NCI-H1930 (cell line): ENCODE measurements at regions not wholly inside any gene's neighbourhood (a gene's known extent, or its start where the extent isn't known, plus 50 kb on each side); places are given as distances from the start of the nearest gene placed in this dataset.

Experiments
- DNase-seq, 2 experiments: peaks; one replicate each; lab custom pipeline; 2025; lab: John Stamatoyannopoulos, UW

DNA sequence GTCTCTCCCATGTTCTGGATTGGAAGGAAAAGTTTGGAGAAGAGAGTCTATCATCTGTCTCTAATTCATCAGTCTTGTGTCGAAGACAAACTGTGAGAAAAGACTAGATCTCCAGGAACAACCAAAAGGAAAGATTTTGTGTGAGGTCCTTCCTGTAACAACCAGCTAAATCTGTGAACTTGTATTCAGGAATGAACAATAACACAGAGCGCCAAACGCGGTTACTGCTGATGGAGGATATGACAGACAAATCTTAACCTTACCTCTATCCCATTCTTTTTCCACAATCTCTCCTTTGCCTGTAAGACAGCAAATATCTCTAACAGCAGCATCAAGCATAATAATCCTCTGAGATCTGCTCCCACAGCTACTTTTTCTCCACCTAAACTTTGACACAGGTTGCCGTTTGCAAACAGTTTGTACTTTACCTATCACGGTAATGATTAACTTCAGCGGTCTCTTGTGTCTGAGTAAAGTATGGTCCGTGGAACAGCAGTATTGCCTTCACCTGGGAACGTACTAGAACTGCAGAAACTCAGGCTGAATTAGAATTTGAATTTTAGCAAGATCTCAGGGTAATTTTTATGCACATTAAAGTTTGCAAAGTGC, 387.6 kb downstream of the ELAVL2 start:
- DNase-seq: no peak

DNA sequence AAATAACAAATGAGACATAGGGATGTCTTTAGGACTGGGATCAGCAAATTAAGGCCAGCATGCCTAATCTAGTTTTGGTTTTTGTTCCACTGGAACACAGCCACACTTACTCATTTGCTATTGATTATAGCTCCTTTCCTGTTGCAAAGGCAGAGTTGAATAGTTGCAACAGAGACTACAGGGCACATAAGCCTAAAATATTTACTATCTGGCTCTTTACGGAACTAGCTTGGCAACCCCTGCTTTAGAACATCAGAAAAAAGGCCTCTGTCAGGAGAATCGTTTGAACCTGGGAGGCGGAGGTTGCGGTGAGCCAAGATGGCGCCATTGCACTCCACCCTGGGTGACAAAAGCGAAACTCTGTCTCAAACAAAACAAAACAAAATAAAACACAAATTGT, 384.8 kb downstream of the ELAVL2 start:
- DNase-seq: no peak

DNA sequence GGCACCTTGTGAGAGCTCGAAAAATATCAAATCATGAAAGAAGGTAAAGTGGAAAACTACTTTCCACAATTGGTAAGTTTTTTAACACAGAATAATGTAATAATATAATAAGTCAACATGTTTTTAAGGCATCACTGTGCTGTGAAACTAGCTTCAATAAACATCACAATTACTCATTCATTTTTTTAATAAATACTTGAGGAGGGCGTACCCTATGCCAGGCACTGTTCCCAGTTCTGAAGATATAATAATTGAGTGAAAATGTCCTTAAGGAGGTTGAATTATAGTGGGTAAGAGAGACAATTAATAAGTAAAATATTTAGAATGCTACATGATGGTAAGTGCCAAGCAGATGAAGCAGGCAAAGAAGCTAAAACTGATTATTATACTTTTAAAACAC, 381.4 kb downstream of the ELAVL2 start:
- DNase-seq: no peak

DNA sequence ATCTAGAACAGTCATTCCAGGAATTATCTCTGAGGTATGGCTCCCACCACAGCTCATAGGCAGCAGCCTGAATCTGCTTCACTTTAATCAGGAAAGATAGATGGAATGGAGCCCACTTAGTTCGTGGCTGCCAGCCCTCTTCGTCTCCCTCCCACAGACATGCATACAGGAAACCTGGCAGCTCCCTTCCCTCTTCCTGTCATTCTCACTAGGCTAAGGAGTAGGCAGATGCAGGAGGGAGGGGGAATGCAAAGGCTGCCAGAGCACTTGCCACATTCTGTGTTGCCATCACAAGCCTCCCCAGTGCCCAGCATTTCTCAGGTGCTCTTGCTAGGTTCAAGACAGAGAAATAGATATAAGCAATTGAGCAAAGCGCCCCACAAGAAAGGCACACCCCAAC, 378.9 kb downstream of the ELAVL2 start:
- DNase-seq: no peak

DNA sequence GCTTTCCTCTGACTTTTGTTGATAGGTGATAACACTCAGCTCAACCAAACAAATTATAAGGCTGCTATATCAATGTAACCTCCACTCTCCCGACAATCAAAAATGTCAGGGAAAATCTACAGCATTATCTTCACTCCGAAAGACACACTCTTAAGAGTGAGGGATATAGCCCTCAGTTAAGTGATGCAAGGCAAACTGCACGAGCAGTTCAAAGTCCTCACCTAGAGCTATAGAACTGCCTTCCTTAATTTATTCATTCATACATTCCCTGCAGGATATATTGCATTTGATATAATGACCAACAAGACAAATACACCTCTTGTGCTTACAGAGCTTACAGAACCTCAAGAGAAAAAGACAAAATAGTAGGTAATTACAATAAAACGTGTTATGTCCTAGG, 378.1 kb downstream of the ELAVL2 start:
- no peak for DNase-seq

DNA sequence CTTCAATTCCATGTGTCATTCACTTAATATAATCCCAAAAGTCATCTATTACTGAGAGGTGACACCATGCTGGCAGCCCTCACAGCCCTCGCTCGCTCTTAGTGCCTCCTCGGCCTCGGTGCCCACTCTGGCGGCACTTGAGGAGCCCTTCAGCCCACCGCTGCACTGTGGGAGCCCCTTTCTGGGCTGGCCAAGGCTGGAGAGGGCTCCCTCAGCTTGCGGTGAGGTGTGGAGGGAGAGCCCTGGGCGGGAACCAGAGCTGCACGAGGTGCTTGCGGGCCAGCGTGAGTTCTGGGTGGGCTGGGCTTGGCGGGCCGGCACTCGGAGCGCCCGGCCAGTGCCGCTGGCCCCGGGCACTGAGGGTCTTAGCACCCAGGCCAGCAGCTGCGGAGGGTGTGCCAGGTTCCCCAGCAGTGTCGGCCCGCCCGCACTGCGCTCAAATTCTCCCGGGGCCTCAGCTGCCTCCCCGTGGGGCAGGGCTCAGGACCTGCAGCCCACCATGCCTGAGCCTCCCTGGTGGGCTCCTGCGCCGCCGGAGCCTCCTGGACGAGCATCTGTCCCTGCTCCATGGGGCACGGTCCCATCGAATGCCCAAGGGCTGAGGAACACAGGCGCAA, 374.1 kb downstream of the ELAVL2 start:
- DNase-seq: no peak

DNA sequence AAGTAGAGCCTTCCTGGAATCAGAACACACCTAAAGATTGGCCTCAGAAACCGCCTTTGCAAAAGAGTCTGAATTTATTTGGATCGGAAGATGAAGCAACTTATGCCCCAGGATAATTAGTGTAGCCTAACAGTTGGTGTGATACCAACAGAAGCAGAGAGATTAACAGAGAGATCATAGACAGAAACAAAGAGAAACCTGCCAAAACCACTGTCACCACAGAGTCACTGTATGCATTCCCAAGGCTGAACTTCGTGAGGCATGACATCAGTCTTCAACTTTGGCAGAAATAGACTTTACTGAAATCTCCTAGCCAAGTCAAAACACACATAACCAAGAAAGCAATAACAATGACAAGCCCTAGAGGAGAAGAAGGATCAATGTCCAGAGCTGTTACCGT, 361.8 kb downstream of the ELAVL2 start:
- no peak for DNase-seq

DNA sequence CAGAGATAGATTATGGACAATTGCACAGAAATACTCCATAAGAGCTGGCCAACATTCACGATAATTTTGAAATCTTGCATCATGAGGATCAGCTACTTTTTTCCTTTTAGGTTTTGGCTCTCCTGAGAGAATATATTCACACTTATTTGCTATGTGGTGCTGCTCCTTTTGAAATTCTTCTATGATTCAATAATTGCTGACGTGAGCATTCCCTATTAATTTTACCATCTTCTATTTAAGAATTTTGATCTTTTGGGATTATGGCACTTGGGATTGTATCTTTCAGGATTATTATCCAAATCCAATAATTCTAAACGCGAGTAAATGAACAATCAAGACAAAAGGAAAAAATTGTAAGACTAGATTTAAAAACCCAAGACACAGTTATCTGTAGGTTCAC, 358.8 kb downstream of the ELAVL2 start:
- DNase-seq: no peak

DNA sequence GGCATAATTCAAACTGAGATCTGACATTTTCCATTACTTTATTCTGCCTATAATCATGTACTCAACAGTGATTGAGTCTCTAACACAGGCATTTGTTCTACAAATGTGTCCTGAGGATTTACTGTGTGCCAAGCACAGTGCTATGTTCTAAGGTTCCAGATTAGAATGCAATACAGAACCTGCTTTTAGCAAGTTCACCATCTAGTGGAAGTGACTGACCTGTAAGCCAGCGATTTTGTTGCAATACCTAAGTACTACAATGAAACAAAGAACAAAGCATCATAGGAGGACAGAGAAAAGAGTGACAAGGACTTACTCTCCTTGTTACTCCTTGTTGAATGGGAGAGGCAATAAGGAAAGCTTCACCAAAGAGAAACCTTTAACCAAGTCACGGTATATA, 348.1 kb downstream of the ELAVL2 start:
- DNase-seq: no peak

DNA sequence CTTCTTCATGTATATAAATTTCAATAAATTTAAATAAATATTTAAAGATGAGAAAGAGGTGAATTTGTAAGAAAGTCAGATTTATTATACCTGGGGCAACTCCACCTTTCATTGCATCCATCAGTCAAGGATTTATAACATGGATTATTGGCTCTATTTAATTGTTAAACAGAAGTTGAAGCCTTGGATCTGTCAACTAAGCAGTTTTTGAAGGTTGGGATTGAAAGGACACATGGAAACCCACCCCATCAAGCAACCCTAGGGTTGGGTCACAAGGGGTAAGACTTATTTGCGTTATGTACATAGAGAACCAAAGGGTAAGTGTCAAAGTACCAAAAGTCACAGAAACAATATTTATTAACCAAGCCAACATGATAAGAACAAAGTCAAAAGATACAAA, 342.5 kb downstream of the ELAVL2 start:
- DNase-seq: no peak

DNA sequence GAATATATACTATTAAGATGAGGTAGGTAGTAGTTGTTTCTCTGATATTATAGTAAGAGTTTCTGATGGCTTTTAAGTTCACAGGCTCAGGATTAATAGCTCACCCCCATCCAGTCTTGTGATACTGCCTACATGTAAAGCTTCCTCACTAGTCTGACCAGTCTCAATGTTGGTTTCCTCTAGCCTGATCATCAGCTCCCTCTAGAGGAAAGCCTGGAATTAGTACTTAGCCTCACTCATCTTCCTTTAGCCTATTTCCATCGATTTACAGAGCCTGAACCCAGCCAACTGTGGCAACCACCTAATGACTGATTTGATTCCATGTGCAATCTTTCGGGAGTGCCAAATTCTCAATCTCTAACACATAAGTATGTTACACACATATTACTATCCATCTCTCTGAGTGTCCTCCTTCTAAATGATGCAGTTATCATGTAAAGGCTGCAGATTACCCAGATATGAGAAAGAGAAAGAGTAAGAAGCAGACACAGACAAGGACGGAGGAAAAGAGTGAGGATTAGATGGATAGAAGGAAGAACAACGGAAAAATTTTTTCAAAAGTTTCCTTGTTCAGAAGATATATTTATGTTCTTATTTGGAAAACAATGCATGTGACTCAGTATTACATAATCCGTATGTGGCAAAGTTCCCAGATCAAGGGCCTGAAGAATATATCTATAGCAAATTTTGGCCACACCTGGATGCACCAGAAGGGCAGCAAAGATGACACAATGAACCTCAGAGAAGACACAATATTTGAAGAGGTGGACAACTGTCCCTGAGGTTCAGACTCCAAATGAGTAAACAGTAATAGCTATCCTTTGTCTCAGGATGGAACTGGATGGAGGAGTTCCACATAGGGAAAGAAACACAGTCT, 333.7 kb downstream of the ELAVL2 start:
- DNase-seq: peak; percentile 4 to 40

DNA sequence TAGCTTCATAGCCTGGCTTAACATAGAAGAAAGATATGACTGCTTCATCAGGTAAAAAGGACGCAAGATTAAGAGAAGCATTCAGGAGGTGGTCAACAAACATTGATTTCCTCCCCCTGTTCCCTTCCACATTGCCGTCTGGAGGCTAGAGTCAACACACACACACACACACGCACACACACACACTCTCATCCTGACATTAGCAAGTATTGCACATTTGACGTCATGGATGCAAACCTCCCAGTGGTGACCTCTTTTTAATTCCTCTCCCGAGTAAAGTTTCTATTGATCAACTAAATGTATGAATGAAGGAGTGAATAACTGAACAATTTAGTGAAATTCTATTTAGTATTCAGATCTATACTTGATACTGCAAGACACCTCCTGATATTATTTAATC, 332.8 kb downstream of the ELAVL2 start:
- DNase-seq: no peak

DNA sequence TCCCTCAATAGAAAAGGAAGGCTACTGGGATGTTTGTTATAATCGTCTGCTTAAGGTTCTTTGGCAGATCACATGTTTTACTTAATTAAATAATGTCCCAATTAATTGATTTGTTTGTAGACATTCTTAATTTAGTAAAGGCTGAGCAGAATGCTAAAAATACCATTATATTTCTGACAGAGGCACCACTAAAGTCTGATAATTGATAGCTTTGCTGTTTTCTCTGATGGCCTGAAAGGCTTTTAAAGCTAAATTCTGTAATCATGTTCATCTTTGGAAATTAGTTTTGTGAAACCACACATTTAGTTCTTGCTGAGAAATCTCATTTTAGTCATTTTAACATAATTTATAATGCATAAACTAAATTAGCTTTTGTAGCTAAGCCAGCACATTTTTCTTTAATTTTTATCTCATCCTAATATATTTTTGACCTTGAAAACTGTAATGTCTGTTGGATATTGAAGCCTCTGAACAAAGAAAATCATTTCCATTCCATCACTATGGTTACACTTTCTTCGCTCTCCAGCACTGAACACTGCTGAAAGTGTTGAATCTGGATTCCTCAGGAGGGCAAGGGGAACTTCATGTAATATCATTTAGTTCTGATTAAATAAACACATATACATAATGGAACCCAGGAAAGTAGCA, 329.4 kb downstream of the ELAVL2 start:
- no peak for DNase-seq

DNA sequence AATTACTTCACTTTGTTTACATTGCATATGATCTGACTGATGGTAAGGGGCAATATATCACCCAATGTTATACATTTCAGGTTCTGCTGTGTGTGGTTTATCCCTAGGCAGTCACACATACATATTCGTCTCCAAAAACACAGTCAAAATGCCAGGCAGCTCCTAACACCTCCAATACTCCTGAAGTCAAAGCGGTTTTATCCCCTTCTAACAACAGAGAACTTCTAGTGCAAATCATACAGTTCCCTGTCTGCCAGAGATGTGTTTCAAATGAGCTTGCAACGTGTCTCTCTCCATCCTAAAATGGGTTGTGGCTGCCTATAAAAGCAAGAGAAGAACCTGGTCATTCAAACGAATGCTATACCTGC, 328.9 kb downstream of the ELAVL2 start:
- DNase-seq: no peak

DNA sequence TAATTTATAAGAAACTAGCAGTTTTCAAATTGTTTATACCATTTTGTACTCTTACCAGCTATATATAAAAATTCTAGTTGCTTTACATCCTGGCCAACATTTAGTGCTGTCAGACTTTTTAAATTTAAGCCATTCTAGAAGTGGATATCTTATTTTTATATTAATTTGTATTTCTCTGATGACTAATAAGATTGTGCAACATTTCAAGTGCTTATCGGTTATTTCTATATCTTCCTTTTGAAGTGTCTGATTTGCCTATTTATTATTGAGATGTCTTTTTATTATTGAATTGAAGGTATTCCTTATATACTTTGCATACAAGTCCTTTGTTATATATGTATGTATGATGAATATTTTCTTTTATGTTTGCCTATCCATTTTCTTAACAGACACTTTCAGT, 324.0 kb downstream of the ELAVL2 start:
- DNase-seq: no peak

DNA sequence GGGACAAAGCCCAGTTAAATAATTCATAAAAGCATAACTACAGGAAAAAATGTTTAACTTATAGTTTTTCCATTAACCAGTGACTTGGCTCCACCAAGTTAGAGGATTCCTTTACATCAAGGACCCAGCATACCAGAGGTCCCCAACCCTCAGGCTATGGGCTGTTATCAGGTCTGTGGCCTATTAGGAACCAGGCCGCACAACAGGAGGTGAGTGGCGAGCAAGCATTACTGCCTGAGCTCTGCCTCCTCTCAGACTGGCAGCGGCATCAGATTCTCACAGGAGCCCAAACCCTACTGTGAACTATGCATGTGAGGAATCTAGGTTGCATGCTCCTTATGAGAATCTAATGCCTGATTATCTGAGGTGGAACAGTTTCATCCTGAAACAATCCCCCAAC, 303.1 kb downstream of the ELAVL2 start:
- no peak for DNase-seq

DNA sequence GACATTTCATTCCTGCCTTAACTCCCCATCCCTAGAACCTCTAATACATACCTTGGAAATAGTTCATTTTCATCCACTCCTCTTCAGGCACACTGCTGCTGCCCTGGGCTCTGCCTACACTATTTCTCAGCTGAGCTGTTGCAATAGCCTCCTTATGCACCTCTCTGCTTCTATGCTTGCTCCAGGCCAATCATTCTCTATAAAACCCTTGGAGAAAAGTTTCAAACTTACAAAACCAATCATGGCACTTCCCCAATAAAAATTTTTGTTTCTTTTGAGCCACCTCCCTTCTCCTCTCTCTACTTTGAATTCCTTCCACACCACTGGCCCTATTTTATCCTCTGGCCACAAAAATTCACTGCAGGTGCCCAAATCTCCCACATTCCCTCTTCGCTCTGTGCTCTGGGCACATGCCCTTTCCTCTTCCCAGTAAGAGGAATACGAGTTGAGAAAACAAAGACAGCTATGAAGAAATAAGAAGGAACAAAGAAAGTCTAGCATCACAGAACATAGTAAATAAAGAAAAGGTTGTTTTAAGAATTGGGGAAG, 301.4 kb downstream of the ELAVL2 start:
- DNase-seq: no peak

DNA sequence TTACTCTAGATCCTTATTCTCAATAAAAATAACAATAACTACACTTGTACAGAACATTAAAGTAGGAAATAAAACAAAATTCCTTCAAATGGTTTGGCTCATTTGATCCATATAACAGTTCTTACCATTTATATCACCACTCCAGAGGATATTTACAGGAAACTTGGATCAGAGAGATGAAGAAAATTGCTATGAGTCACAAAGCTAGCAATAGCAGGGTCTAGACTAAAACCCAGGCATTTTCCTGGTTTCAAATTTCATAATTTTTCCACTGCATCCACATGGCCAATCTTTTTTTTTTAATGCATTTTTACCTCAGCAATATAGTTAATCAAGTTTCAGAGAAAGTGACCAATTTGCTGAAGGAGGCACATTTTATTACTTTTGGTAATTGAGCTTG, 299.2 kb downstream of the ELAVL2 start:
- DNase-seq: no peak

DNA sequence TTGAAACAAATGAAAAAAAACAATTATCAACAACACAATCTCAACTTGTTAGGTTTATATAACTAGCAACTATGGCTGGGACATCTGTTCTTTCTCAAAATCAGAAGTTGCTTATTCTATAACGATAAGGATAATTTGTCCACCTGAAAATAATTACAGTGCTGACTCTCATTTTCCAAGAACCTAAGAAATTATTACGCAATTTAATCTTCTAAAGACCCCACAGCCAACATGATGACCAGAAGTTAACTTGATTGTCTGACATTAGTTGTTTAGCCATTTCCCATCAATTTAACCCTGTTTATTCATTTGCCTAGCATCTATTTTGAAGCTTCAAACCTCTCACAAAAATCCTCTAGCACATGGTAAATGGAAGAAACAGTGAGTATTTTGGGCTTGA, 293.8 kb downstream of the ELAVL2 start:
- DNase-seq: no peak

DNA sequence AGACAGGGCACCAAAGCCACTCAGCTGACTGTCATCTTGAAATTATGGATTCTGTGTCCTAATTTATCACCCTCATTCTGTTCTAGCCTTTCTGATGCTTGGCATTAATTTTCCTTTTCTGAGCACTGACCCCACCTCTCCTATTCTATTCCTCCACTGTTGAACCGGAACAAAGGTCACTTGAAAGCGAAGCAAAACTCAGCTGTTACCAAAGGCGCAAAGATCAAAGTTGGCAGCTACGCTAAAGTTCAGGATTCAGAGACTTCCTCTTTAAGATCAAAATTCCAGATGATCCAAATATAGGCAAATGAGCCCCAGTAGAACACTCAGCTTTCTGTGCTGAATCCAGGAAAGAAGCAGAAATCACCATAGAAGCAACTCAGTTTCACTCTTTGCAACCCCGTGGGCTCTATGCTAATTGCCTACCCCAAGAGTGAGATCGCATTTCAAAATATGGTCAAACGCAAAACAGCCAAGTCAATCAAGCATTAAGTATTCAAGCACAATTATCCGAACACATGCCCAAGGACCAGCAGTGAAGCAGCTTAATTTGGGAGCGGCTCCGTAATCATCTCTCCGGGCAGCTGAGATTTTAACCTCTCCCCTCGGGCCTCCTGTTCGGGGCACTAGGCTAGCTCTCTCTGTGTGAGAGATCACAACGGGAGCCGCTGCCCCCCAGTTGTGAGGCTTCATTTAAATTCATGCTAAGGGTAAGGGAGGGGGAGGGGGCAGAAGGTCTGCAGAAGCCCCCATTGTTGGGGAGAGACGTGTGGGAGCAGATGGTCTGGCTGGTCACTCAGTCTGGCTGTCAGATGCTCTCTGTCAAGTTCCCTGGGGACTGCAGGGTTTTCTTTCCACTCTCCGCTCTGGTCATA, 288.6 kb downstream of the ELAVL2 start:
- no peak for DNase-seq

DNA sequence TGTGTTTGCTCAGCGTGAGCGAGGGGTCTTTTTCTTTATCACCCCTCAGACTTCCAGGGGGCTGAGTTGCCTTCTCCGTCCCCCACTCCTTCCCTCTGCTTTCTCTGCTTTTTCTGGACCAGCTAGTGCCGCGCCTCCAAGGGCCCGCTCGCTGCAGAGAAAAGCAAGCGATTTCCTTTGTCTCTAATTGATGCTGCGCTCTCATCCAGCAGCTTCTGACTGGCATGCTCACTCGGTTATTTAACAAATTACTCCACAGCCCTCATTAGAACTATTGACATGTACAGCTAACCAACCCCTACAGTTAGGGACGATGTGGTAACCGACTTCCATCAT, 288.0 kb downstream of the ELAVL2 start:
- DNase-seq: peak in 1 of 2 experiments; percentile 13
